ENCODE measurements at regions not wholly inside any gene's neighbourhood (a gene's known extent, or its start where the extent isn't known, plus 50 kb on each side); places are given as distances from the start of the nearest gene placed in this dataset.

GRCh38 chr18:55953326-55953725 is 365.3 kb upstream of the TCF4 start:
- TF ChIP-seq ZBTB44 (tag by site-specific recombination; IDR thresholded peaks at IDR 0.05) (no peak), SP7 (tag by site-specific recombination; IDR thresholded peaks at IDR 0.05) (no peak), CTCF (tag by site-specific recombination; IDR thresholded peaks at IDR 0.05) (no peak), SCRT2 (tag by site-specific recombination; IDR thresholded peaks at IDR 0.05) (no peak)
